ENCODE measurements at regions not wholly inside any gene's neighbourhood (a gene's known extent, or its start where the extent isn't known, plus 50 kb on each side); places are given as distances from the start of the nearest gene placed in this dataset.

DNA sequence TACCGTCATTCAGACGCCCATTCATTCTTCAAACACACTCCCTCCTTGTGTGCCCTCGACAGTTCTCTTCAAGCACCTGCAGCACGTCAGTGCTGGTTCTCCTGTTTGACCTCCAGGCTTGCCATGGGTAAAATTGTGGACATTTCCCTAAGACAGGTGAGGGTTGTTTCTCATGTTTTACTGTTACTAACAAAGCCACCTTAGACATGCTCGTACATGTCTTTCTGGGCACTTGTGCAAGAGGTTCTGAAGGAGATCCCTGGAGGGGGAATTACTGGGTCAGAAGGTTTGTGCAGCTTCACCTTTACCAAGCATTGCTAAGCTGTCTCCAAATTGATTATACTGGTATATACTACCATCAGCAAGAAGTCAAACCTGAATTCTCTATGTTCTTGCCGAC is 189.7 kb upstream of the TMEM45B start:
- H3K9me3 ChIP-seq (ENCODE audit: severe bottlenecking) = peaks cover 4% of the 10 kb centered on the region
- H3K27ac ChIP-seq = no peak overlapping the region
- DNase-seq = no peak
- no peak overlapping the region for H3K4me3 ChIP-seq (ENCODE audit: low read depth, low read length)
- peaks cover 58% of the 10 kb centered on the region for H3K27me3 ChIP-seq (ENCODE audit: insufficient read depth, low read depth, severe bottlenecking)
- no peak for TF ChIP-seq CTCF (IDR thresholded peaks at IDR 0.05; ENCODE audit: low read depth, low read length)
- H3K36me3 ChIP-seq = no peaks in the 10 kb centered on the region

- no peak for TF ChIP-seq CTCF (IDR thresholded peaks at IDR 0.05; ENCODE audit: low read depth, low read length)
- no peak for DNase-seq
- no peak overlapping the region for H3K27ac ChIP-seq
- peaks cover 66% of the 10 kb centered on the region for H3K27me3 ChIP-seq (ENCODE audit: insufficient read depth, low read depth, severe bottlenecking)
- peaks cover 4% of the 10 kb centered on the region for H3K9me3 ChIP-seq (ENCODE audit: severe bottlenecking)
- H3K4me3 ChIP-seq (ENCODE audit: low read depth, low read length) = no peak overlapping the region
- no peaks in the 10 kb centered on the region for H3K36me3 ChIP-seq
These were observed 184.4 kb upstream of the TMEM45B start for GRCh38 chr11:129631201-129631600.

- Histone ChIP-seq H3K4me3 (ENCODE audit: low read depth, low read length) (no peak overlapping the region), H3K9me3 (ENCODE audit: severe bottlenecking) (no peaks in the 10 kb centered on the region), H3K27ac (no peak overlapping the region), H3K36me3 (no peaks in the 10 kb centered on the region), H3K27me3 (ENCODE audit: insufficient read depth, low read depth, severe bottlenecking) (peaks cover 77% of the 10 kb centered on the region)
- no peak for TF ChIP-seq CTCF (IDR thresholded peaks at IDR 0.05; ENCODE audit: low read depth, low read length)
- no peak for DNase-seq
These were observed 178.7 kb upstream of the TMEM45B start for GRCh38 chr11:129636926-129637325.

GRCh38 chr11:129637473-129637872 is 178.2 kb upstream of the TMEM45B start:
- no peaks in the 10 kb centered on the region for H3K36me3 ChIP-seq
- peaks cover 75% of the 10 kb centered on the region for H3K27me3 ChIP-seq (ENCODE audit: insufficient read depth, low read depth, severe bottlenecking)
- H3K9me3 ChIP-seq (ENCODE audit: severe bottlenecking) = no peaks in the 10 kb centered on the region
- H3K4me3 ChIP-seq (ENCODE audit: low read depth, low read length) = no peak overlapping the region
- no peak for DNase-seq
- H3K27ac ChIP-seq = no peak overlapping the region
- no peak for TF ChIP-seq CTCF (IDR thresholded peaks at IDR 0.05; ENCODE audit: low read depth, low read length)

DNA sequence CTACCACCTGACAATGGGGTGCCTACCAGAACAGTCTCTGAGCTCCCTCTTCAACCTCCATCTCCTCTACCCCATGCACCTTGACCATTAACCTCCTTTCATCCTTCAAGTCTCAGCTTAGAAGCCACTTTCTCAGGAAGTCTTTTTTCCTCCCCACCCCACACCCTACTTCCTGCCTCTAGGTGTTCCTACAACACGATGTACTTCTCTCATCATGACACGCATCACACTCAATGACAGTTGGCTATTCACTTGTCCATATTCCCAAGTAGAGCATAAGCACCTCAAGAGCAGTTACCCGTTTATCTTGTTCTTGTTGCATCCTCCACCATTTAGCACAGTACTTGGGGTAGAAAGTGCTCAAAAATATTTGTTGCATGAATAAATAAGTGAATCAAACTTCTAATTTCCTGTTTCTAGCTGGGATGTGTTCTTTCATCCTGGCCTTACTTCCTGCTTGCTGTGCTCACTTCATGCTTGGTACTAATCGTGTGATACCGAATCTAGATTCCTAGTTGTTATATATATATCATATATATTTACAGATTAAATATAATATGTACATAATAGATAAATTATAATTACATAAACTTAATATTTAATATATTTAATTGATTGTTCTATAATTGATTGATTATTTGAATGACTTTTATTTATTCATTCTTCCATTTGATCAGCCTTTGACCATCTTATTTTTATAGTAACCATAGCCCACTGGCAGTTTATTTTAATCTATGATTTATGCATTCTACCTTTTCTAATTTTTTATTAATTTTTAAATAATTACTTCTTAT is 177.5 kb upstream of the TMEM45B start:
- Histone ChIP-seq H3K36me3 (no peaks in the 10 kb centered on the region), H3K4me3 (ENCODE audit: low read depth, low read length) (no peak overlapping the region), H3K27ac (no peak overlapping the region), H3K27me3 (ENCODE audit: insufficient read depth, low read depth, severe bottlenecking) (peaks cover 75% of the 10 kb centered on the region), H3K9me3 (ENCODE audit: severe bottlenecking) (no peaks in the 10 kb centered on the region)
- DNase-seq = no peak
- no peak for TF ChIP-seq CTCF (IDR thresholded peaks at IDR 0.05; ENCODE audit: low read depth, low read length)

GRCh38 chr11:129639300-129639699 is 176.3 kb upstream of the TMEM45B start:
- no peak overlapping the region for H3K4me3 ChIP-seq (ENCODE audit: low read depth, low read length)
- TF ChIP-seq CTCF (IDR thresholded peaks at IDR 0.05; ENCODE audit: low read depth, low read length) = no peak
- H3K9me3 ChIP-seq (ENCODE audit: severe bottlenecking) = no peaks in the 10 kb centered on the region
- no peaks in the 10 kb centered on the region for H3K36me3 ChIP-seq
- DNase-seq = no peak
- H3K27ac ChIP-seq = no peak overlapping the region
- H3K27me3 ChIP-seq (ENCODE audit: insufficient read depth, low read depth, severe bottlenecking) = peaks cover 81% of the 10 kb centered on the region
